Bronchial epithelial cell (primary cell): ENCODE measurements at regions not wholly inside any gene's neighbourhood (a gene's known extent, or its start where the extent isn't known, plus 50 kb on each side); places are given as distances from the start of the nearest gene placed in this dataset.
A peak's percentile ranks its signal among the peaks of the same experiment; 100 is the strongest.

ENCODE experiments used
- DNase-seq: peaks from one replicate; pipeline ENCODE4 v3.0.0-alpha.2; 2010; ENCODE audit warnings: low read depth
- FAIRE-seq: peaks from 2 replicates; lab custom pipeline; 2011; peaks lifted over from hg19 to GRCh38; lab: Jason Lieb, UNC
- H3K27me3 ChIP-seq: 2 replicates; pipeline ENCODE4 v1.5.1; 2011; ENCODE audit warnings: low read length; ENCODE audit not compliant: control insufficient read depth, insufficient read depth
- H3K36me3 ChIP-seq: 2 replicates; pipeline ENCODE4 v1.5.1; 2011; ENCODE audit warnings: low read length; ENCODE audit not compliant: control insufficient read depth, insufficient read depth
- H3K4me3 ChIP-seq: 2 replicates; pipeline ENCODE4 v1.5.1; 2011; ENCODE audit warnings: mild to moderate bottlenecking, low read depth, low read length, control low read depth
- CTCF ChIP-seq: IDR thresholded peaks from 2 replicates; pipeline ENCODE4 v1.5.1; 2011; ENCODE audit warnings: mild to moderate bottlenecking, moderate library complexity, low read length, control low read depth, inconsistent platforms; ENCODE audit not compliant: insufficient read depth, severe bottlenecking

GRCh38 chr2:58535990-58536389 is 294.9 kb upstream of the FANCL start:
- Histone ChIP-seq H3K36me3 (no peaks in the 10 kb centered on the region), H3K4me3 (no peak overlapping the region), H3K27me3 (peaks cover 2% of the 10 kb centered on the region)
- DNase-seq, result no peak
- peak; percentile 13 for FAIRE-seq
- TF ChIP-seq CTCF, result no peak

DNA sequence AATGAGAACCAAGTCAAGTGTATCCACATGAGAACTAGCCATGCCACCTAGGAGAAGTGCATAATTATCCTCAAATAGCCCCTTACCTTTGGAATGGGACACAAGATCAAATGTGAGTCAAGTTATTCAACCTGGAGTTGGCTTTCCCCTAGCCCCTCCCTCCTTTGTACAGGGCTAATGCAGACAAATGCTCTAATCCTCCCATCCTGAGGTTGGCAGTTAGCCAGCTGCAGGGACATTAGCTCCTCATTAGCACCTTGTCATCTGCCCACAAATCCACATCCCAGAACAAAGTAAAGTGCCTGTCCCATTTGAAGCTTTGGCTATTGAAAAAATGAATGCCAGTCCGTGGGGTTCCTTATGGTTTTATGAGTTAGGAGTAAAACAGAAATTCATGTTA is 294.1 kb upstream of the FANCL start:
- Histone ChIP-seq H3K27me3 (peaks cover 2% of the 10 kb centered on the region), H3K4me3 (no peak overlapping the region), H3K36me3 (no peaks in the 10 kb centered on the region)
- DNase-seq (no peak), FAIRE-seq (no peak)
- TF ChIP-seq CTCF, result no peak

- H3K36me3 ChIP-seq, result no peaks in the 10 kb centered on the region
- H3K27me3 ChIP-seq, result peaks cover 2% of the 10 kb centered on the region
- FAIRE-seq (no peak), DNase-seq (no peak)
- TF ChIP-seq CTCF, result no peak
- H3K4me3 ChIP-seq, result no peak overlapping the region
These were observed 292.3 kb upstream of the FANCL start for GRCh38 chr2:58533376-58533775.

DNA sequence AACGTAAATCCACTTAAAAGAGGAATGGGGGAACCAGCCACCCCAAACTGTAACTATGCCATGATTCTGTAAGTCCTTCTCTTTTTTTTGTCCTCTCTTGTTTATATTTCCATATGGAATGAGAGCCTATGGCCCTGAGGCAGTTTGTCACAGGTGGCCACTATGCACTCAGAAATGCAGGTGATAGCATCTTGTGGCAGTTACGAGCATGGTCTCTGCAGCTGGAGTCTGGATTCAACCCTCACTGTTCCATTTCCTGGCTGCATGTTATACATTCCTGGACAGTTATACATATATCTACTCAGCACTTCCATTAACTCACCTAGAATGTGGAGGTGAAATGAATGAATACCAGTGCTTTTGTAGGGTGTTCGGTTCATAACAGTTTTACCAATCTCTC is 291.5 kb upstream of the FANCL start:
- Histone ChIP-seq H3K4me3 (no peak overlapping the region), H3K27me3 (peaks cover 2% of the 10 kb centered on the region), H3K36me3 (no peaks in the 10 kb centered on the region)
- FAIRE-seq, result no peak
- no peak for TF ChIP-seq CTCF
- DNase-seq, result peak; percentile 23

DNA sequence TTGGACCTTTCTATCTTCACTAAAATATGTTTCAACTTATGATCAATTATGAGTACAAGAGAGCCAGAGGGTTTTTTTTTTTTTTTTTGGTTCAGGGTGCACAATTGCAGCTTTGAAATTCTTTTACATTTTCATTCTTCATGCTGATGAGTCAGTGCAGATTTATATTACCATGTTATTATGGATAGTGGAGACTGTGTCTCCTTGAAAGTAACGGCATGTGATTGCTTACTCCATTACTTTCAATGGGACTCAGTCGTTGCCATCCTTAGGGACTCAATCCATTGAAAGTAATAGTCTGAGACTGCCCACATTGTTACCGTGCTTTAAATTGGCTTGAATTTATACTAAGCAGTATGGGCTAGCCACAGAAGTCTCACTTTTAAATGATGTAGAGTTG is 286.5 kb upstream of the FANCL start:
- Histone ChIP-seq H3K27me3 (no peaks in the 10 kb centered on the region), H3K36me3 (no peaks in the 10 kb centered on the region), H3K4me3 (no peak overlapping the region)
- DNase-seq (no peak), FAIRE-seq (no peak)
- no peak for TF ChIP-seq CTCF

DNA sequence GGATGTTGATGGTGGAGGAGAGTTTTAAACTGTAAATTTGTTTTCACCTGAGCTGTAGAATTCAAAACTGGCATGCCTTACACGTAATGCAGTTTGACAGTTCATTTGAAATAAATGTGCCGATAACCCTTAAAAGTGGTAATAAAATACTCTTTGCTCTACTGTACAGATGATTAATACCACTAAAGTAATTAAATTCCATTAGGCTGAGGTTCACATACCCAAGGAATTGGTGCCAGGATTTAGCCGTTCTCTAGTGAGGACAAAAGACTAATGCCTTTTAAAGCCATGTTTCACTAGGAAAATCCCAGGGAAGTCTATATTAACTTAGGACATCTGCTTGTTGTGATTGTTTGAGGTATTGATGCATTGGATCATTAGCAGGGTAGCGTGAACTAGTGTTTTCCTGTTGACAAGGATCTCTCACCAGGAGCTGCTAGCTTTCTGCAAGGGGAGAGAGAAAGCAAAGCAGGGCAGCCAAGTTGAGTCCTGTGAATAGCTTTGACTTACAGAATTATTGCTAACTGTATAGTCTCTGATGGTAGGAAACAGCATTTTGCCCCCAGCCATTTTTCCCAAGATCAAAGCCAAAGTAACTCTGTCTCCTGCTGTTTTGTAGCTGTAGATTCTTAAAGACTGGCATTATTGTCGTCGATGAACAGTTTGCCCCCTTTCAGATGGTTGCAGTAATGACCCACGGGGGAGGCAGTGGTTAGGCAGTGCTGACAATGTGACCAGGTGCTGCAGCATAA is 280.9 kb upstream of the FANCL start:
- Histone ChIP-seq H3K27me3 (no peaks in the 10 kb centered on the region), H3K36me3 (no peaks in the 10 kb centered on the region), H3K4me3 (no peak overlapping the region)
- no peak for TF ChIP-seq CTCF
- DNase-seq (peak; percentile 37), FAIRE-seq (no peak)
